ENCODE measurements at regions not wholly inside any gene's neighbourhood (a gene's known extent, or its start where the extent isn't known, plus 50 kb on each side); places are given as distances from the start of the nearest gene placed in this dataset.

DNA sequence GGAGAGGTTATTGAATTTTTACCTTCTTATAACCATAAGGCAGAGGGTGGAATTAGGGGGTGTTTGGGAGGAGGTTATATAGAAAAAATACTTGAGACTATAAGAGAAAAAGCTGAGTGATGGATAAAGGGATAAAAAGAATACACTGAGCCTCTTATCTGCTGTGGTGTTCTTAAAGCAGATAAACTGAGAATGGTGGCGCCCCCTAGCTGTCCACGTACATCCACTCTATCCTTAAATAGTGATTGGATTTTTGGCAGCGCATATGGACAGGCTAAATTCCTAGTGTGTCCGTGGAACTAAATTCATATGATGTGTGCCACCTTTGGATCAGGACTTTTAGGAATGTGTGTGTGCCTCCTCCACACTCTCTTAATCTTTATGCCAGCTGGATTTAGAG, 121.1 kb downstream of the OXSM start:
- H3K4me1 ChIP-seq: no peaks in the 10 kb centered on the region
- WGBS, 5 donors: 62 to 80% (median 73%) methylated on average over 4 of the region's 4 CpGs
- TF ChIP-seq, protein P1, sequence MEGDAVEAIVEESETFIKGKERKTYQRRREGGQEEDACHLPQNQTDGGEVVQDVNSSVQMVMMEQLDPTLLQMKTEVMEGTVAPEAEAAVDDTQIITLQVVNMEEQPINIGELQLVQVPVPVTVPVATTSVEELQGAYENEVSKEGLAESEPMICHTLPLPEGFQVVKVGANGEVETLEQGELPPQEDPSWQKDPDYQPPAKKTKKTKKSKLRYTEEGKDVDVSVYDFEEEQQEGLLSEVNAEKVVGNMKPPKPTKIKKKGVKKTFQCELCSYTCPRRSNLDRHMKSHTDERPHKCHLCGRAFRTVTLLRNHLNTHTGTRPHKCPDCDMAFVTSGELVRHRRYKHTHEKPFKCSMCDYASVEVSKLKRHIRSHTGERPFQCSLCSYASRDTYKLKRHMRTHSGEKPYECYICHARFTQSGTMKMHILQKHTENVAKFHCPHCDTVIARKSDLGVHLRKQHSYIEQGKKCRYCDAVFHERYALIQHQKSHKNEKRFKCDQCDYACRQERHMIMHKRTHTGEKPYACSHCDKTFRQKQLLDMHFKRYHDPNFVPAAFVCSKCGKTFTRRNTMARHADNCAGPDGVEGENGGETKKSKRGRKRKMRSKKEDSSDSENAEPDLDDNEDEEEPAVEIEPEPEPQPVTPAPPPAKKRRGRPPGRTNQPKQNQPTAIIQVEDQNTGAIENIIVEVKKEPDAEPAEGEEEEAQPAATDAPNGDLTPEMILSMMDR (IDR thresholded peaks at IDR 0.05 in 8 of 11, conservative IDR thresholded peaks at IDR 0.05 in 3 of 11): peak in 6 of 11 experiments; percentile 8 to 53 (median 44)
- TF ChIP-seq POLR2AphosphoS5 (IDR thresholded peaks at IDR 0.05) (no peak), POLR2A (IDR thresholded peaks at IDR 0.05) (no peak)
- no peaks in the 10 kb centered on the region for H3K27me3 ChIP-seq (replicated peaks in 1 of 7)
- DNase-seq: no peak
- intact Hi-C loops (cut with DNase I; ENCODE audit: low total_unique reads): no loop called here
- H3K36me3 ChIP-seq: no peaks in the 10 kb centered on the region
- no peaks in the 10 kb centered on the region for H3K9me3 ChIP-seq
- no peak overlapping the region for H3K4me3 ChIP-seq
- H3K27ac ChIP-seq: no peak overlapping the region

DNA sequence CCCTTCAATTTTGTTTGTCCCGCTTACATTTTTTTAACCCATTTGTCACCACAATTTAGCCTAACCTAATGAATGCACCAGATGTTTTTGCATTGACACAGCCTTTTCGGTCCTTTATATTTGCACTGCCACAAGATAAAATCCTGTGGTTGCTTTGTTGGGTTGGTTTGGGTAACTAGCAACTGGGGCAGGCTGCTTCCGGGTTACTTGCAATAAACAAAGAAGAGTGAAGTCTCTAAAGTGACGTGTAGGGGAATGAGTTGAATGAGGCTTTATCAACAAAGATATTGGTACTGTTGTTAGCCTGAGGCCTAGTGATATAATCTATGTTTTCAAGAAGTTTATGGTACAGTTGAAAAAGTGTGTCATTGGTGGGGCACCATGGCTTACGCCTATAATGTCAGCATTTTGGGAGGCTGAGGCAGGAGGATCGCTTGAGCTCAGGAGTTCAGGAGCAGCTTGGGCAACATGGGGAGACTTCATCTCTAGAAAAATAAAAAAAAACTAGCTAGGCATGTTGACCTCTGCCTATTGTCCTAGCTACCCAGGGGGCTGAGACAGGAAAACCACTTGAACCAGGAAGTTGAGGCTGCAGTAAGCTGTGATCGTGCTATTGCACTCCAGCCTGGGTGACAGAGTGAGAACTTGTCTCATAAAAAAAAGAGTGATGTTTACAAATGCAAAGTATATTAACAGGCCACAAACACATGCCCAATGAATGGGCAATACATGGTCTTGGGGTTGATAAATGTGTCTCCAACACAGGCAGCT, 121.8 kb downstream of the OXSM start:
- intact Hi-C loops (cut with DNase I; ENCODE audit: low total_unique reads): no loop called here
- Histone ChIP-seq H3K9me3 (no peaks in the 10 kb centered on the region), H3K4me1 (no peaks in the 10 kb centered on the region), H3K4me3 (no peak overlapping the region), H3K36me3 (no peaks in the 10 kb centered on the region), H3K27ac (no peak overlapping the region), H3K27me3 (replicated peaks in 1 of 7) (no peaks in the 10 kb centered on the region)
- TF ChIP-seq POLR2AphosphoS5 (IDR thresholded peaks at IDR 0.05) (no peak), POLR2A (IDR thresholded peaks at IDR 0.05) (no peak)
- TF ChIP-seq, protein P1 (IDR thresholded peaks at IDR 0.05 in 8 of 11, conservative IDR thresholded peaks at IDR 0.05 in 3 of 11): no peak
- 72 to 78% (median 74%) methylated on average over 7 of the region's 7 CpGs for WGBS, 5 donors
- no peak for DNase-seq

DNA sequence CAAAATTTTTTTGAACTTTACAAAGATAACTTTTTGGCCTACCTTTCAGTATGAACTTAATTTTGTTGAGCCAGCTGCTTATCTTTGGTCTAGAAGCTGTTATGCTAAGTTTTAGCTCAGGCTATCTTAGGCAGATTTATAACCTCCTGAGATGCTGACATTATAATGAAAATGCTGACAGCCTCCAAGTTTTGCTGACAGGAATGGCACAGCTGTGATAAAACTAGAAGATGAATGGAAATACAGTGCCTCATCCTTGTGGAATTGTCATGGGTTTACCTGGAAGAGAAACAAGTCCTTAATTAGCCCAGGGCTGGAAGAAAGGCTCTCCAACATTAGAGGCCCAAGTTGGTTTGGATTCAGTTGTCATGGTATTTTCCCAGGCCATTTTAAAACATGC, 123.3 kb downstream of the OXSM start:
- no peak overlapping the region for H3K4me3 ChIP-seq
- no peaks in the 10 kb centered on the region for H3K27me3 ChIP-seq (replicated peaks in 1 of 7)
- H3K27ac ChIP-seq: no peak overlapping the region
- peaks cover 0 to 6% (median 0%) of the 10 kb centered on the region in 8 donors for H3K9me3 ChIP-seq
- intact Hi-C loops (cut with DNase I; ENCODE audit: low total_unique reads): no loop called here
- TF ChIP-seq POLR2AphosphoS5 (IDR thresholded peaks at IDR 0.05): no peak
- TF ChIP-seq, protein P1 (IDR thresholded peaks at IDR 0.05 in 8 of 11, conservative IDR thresholded peaks at IDR 0.05 in 3 of 11): no peak
- TF ChIP-seq POLR2A (IDR thresholded peaks at IDR 0.05): no peak
- no peaks in the 10 kb centered on the region for H3K4me1 ChIP-seq
- no peak for DNase-seq
- H3K36me3 ChIP-seq: no peaks in the 10 kb centered on the region

DNA sequence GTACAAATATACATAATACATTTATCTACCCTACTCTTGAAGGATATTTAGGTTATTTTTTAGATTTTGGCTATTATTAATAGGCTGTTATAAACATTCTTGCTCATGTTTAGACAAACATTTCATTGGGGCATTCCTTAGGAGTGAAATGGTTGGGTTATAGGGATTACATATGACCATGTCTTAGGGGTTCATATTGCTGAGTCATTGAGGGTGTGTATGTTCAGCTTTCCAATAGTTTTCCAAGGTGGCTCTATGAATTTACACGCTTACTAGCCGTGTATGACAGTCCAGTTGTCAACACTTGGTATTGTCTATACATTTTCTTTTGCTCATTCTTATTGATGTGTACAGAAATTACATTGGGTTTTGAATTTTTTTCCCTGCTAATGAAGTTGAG, 125.8 kb downstream of the OXSM start:
- no peaks in the 10 kb centered on the region for H3K4me1 ChIP-seq
- peaks cover 0 to 6% (median 0%) of the 10 kb centered on the region in 8 donors for H3K9me3 ChIP-seq
- H3K4me3 ChIP-seq: no peak overlapping the region
- TF ChIP-seq POLR2A (IDR thresholded peaks at IDR 0.05): no peak
- no peak for TF ChIP-seq POLR2AphosphoS5 (IDR thresholded peaks at IDR 0.05)
- WGBS, 5 donors: 80 to 92% (median 86%) methylated on average over 2 of the region's 2 CpGs
- H3K27me3 ChIP-seq (replicated peaks in 1 of 7): peaks cover 0 to 7% (median 0%) of the 10 kb centered on the region in 7 donors
- H3K27ac ChIP-seq: no peak overlapping the region
- intact Hi-C loops (cut with DNase I; ENCODE audit: low total_unique reads): no loop called here
- DNase-seq: no peak
- no peaks in the 10 kb centered on the region for H3K36me3 ChIP-seq

All from spleen (tissue), 11 donors.